Kidney glomerular epithelial cell (primary cell): ENCODE measurements at regions not wholly inside any gene's neighbourhood (a gene's known extent, or its start where the extent isn't known, plus 50 kb on each side); places are given as distances from the start of the nearest gene placed in this dataset.

Experiments
- DNase-seq: peaks from one replicate; lab custom pipeline; 2025; lab: John Stamatoyannopoulos, UW

DNA sequence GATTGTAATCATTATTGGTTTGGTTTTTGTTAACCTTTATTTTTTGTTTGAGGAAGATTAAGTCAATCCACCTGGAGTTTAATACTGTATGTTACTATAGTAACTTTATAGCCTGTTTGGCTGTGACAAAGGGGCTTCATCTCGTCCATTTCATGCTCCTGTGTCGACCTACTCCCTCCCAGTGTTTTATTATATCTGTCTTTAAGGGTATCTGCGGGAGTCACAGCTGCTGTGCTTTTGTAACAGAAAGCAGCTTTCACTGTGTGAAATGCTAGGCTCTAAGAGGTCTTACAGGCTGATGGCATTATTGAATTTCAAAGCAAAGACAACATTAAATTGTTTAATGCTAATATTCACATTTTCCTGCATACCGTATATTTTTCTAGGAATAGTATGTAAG is 698.0 kb upstream of the POU3F2 start:
- no peak for DNase-seq

DNA sequence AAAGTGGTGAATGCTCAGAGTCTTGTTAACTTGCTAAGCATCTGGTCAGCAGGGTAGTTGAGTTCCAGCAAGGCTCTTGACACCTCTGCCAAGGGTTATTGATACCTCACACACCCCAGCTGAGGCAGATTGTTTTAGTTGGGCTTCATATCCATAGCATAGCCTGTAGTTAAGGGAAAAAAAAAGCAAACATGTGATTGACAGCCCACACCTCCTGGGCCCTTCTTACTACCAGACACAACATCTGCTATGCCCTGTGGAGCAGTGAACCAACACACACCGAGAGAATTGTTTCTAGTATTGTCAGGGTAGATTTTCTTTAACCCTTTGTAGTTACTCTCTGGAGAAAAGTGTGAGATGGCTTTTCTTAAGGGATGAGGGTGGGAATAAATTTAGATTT is 697.0 kb upstream of the POU3F2 start:
- DNase-seq: no peak

DNA sequence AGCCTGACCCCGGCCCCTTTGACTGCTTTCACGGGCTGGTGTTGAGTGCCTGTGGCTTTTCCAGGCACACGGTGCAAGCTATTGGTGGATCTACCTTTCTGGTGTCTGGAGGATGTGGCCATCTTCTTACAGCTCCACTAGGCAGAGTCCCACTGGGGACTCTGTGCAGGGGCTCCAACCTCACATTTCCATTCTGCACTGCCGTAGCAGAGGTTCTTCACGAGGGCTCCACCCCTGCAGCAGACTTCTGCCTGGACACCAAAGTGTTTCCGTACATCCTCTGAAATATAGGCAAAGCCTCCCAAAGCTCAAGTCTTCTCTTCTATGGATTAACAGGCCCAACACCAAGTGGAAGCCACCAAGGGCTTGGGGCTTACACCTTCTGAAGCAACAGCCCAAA is 691.5 kb upstream of the POU3F2 start:
- no peak for DNase-seq

DNA sequence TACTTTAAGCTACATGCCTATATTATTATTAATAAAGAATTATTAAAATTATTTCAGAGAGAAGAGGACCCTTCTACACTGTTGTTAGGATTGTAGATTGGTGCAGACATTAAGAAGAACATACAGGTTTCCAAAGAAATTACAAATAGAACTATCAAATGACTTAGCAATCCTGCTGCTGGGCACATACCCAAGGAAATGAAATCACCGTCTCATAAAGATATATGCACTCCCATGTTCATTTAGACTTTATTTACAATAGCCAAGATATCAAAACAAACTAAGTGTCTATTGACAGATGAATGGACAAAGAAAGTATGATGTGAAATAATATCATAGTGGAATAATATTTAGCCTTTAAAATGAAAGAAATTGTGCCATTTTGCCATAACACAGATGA is 687.7 kb upstream of the POU3F2 start:
- no peak for DNase-seq

DNA sequence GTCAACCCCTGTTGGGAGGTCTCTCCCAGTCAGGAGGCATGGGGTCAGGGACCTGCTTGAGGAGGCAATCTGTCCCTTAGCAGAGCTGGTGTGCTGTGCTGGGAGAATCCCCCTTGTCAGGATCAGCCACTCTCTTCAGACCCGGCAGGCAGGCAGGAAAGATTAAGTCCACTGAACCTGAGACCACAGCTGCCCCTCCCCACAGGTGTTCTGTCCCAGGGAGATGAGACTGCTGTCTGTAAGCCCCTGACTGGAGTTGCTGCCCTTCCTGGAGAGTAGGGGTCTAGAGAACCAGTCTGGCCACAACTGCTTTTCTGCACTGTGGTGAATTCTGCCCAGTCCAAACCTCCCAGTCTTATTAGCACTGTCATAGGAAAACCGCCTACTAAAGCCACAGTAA is 677.8 kb upstream of the POU3F2 start:
- DNase-seq: no peak

DNA sequence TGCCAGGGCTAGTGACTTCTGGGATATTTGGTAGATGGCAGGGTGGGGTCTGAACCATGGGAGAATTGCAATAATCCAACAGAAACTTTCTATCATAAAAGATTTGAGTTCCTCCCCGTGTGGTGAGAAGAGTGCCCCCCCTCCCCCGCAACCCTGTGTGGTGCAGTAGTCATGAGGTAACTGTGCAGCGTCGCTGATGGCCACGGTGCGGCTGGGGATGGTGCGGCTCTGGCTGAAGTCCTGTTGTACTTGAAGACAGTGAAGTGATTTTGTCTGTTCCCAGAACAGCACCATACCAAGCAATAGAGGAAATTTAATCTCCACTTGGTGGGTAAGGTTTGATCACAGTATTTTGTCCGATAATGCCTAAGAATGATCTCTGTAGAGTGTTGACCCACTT is 654.8 kb upstream of the POU3F2 start:
- DNase-seq: no peak

DNA sequence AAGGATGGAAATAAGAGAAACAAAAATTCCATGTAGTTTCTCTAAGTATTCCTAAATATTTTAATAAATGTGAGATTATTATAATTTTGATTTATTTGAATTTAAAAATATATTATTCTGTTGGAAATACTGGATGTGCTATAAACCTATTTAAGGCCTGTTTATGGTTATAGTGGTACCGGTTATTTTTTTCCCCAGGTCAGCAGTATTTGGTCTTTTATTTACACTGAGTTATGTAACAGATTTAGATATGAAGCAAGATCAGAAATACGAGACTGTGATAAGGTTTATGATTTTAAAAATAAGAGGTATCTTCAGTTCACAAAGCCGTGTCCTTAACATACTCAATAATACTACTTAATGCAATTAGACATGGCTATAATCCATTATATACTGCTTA is 634.3 kb upstream of the POU3F2 start:
- DNase-seq: no peak

DNA sequence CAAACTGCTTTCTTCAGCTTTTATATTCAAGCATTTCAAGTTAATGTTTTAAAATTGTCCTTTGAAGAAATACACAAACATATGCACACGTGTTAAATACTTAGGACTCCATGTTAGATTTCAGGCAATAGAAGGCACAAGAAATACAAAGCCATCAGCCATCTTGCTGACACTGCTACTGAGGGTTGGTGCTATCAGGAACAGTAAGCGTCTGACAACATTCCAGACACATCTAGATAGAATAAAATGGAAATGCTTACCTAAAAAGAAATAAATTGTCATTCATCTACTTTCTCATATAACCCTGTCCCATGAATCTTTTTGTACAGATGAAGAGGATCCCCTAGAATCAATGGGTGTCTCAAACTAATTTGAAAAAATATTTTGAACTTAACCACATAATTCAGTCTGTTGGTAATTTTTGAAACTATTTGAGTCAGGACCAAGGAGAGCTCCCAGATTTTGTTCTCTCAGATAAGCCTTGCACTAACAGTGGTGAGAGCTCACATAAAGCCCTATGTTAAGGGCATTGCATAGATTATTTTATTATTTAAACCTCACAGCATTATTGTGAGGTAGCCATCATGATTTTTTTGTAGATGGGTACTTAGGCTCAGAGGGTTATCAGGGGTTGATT is 631.1 kb upstream of the POU3F2 start:
- no peak for DNase-seq

DNA sequence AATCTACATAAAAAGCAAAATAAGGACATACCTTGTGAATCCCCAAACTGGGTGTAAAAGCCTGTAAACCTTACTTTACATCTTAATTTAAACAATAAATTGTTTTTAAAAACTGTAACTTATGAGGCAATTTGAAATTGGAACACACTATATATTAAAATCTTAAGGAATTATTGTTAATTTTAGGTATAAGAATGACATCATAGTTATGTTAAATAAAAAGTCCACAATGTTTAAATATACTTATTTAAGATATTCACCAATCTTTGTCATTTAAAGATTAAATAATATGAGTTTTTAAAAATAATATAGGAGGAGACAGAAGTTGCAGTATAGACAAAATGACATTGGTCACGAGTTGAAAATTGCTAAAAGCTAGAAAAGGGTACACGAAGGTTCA is 621.9 kb upstream of the POU3F2 start:
- no peak for DNase-seq

DNA sequence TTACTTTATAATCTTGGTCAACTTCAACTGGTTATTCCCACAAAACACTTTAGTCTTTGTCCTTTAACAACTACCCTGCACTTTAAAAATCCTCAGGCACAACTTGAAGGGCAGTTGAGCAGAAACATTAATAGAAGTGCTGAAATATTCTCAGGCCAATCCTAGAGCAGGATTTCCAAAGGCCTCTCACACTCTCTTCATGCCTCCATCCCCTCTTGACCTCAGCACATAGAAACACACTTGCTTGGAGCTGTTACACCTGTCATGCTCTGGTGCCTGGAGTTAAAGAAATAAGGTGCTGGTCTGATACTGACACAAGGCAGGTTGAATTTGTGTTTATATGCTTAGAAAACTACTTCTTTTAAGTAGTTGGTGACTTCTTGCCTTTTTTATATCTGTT is 618.8 kb upstream of the POU3F2 start:
- no peak for DNase-seq

DNA sequence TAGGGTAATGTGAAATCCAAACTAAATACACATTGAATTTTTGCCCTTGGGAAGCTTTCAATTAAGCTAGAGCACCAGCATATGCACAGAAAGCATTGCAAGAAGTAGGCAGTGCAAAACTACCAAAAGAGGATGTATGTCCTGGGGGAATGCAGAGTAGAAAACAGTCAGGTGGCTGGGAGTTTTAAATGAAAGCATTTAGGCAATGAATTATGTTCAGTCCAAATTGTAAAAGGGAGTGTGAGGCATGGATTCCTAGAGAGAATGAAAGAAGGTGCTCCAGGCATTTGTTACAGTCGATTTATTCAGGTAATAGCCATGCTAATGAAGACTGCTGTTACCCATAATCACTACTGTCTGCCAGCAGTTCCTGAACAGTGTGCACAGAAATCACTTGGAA is 604.1 kb upstream of the POU3F2 start:
- no peak for DNase-seq

DNA sequence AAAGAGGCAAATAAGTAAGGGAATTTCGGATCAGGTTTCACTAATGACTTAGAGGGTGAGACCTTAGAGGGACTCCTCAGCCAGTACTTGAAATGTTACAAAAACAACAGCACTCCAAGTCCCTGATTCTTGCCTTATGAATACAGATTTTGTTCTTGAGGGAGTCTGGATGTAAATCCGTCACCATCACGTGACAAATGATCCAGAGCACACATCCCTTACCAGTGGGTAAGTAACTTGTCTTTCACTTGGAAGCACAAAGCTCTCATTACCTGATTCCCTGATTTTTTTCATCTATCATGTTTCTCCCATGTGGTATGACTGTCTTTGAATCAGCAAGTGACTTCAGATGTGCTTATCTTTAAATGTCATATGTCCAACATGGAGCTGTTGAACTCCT is 595.3 kb upstream of the POU3F2 start:
- DNase-seq: no peak

DNA sequence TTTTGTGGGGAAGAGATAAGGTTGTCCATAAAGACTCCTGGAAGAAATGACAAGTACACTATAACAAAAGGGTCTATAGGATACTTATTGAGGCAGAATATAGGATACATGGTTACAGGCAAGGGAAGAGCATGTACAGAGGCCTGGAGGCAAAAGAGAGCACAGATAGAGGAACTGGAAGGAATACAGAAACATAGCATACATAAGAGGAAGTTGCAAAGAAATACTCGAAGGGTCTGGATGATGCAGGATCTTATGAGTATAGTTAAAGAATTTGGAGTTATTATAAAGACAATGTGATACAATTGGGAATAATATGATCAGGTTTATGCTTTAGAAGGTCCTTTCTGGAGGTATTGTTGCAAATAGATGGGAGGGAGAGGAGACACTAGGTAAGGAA is 592.7 kb upstream of the POU3F2 start:
- no peak for DNase-seq

DNA sequence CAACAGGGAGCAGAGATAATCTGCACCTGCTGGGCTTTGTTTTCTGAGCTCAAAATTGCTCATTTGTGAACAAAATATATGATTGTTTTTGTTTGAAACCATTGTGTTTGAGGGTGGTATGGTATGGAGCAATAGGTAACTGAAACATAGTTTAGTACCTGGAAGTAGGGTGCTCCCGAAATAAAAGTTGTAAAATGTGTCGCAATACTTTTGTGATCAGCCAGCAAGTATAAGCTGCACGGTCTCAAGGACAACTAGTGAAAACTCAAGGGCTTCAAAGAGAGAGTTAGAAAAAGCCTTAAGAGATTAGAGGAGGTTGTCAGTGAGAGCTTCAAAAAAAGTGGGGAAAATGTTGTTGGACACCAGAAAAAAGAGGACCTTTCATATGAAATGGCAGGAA is 579.8 kb upstream of the POU3F2 start:
- DNase-seq: no peak

DNA sequence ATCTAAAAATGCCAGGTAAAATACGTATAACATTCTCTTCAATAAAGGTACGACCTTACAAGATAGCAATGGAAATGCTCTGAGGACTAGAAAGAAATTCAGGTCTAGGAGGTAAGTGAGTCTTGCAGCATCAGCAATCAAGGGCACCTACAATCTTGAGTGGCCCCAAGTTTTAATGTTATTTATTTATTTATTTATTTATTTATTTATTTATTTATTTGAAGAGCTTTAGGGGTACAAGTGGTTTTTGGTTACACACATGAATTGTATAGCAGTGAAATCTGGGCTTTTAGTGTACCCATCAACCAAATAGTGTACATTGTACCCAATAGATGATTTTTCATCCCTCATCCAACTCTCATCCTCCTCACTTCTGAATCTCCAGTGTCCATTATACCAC is 574.0 kb upstream of the POU3F2 start:
- DNase-seq: no peak

DNA sequence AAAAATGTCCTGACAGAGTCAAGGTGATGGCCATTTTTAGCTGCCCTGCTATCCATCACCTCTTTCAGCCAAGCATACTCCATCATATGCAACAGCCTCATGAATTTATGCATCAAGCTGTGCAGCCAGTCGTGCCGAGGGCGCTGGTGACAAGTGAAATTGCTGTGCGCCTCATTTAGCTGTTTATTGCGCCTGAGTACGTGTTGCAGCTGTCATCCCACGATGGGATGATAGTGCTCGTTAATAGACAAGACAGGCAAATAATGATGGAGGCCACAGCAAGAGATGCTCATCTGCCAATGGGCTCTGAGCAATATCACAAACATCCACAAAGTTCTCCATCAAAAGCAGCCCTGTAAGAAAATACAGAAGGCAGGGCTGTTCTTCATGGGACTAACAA is 562.3 kb upstream of the POU3F2 start:
- no peak for DNase-seq

DNA sequence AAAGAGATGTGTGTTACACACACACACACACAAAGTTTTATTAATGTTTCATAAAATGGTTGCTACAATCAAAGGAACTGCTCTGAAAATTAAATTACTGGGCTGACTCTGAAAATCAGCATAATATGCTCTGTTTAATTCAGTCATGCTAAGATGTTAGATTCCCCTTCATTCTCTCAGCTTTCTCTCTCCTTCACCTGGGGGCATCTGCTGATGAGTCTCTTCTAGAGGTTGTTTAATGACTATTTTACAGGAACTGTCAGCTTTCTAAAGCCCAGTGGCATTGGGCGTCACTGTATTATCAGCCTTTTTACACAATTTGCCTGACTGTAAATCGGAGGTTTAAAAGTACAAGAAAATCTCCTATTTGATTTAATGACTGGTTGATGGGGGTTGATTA is 559.7 kb upstream of the POU3F2 start:
- DNase-seq: no peak

DNA sequence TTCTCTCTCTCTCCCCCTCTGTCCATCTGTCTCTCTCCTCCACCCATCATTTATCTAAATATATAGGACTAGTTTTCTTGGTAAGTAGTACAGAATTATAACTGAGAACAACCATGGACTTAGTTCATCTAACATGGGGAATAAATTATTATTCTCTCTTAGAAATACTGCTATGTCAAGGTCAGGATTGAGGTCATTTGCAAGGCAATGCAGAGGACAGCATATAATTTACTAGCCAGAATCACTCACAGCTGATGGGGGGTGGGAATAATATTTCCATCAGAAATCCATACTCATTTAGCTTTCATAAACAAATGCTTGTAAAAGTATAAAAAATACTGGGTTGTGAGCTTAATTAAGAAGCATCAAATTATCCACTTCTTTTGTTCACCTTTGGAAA is 553.9 kb upstream of the POU3F2 start:
- DNase-seq: no peak

DNA sequence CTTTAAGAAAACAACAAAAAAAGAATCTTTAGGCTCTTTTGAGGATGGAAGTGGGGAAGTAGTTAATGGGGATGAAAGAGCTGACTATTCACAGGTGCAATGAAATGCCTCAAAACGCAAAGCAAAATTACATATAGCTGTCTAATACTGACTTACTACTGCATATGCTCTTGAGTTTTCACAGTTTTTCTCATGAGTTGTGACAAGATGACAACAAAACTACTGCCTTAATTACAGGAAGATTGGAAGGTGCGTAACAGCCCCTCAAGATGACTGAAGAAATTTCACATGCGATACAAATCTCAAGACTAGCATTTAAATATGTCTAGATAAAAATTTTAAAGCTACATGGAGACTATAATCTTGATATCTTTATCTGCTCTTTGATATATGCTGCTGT is 547.8 kb upstream of the POU3F2 start:
- no peak for DNase-seq

DNA sequence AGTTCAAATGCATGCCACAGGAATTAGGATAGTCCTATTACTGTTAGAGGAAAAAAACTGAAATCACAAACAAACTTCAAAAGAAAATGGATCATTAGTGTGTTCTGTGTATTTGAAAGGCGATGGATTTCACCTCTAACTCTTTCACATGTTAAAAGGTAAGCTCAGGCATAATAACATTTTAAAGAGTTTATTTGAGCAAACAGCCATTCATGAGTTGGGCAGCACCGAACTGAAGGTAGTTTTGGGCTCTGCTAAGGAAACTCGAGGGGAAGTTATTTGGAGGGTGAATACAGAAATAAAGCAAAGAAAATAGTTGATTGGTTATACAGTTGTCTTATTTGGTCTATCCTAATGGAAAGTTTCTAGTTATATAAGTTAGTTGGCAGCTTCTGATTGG is 546.5 kb upstream of the POU3F2 start:
- DNase-seq: no peak

DNA sequence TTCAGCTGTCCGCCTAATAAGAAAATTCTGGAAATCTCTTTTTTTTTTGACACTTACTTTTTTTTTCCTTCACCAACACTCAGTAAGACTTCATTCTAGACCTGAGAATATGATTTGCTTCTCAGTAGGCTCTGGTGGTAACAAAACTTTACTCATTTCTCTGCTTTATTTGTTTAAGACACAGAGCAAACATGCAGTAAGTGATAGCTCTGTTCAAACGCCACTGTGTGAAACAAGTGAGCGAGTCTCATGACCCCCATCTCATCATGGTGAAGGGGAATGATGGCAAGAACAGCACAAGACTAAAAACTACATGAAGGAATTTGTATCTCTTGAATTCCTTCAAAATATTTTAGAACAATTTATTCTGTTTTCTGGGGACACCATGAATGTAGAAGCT is 541.6 kb upstream of the POU3F2 start:
- DNase-seq: no peak

DNA sequence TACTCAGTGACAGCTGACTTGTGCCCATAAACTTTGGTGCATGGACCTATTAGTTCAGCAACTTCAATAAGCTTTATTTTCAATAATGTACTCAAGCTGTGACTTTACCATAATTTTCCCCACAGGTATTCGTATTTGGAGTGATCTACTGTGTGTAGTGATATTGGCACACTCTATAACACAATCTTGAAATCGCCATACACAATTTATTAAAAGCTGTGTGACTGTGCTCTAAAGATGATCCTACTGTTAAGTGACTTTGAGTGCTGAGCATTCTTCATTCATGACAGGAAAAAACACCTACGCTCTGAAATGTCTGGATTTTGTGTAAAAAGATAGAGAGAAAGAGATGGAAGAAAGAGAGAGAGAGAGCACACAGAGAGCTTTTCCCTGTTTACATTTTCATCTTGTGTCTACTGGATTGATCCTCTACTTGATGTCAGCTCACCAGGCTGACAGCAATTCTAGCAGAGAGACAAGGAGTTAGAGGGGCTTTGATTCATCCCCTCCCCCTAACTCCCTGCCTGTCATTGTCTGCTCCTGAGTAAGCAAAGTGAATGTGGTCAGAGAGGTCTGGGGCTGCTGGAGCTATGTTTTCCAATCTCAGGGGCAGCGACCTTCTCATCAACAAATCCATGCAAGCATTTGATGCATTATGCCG is 538.7 kb upstream of the POU3F2 start:
- no peak for DNase-seq

DNA sequence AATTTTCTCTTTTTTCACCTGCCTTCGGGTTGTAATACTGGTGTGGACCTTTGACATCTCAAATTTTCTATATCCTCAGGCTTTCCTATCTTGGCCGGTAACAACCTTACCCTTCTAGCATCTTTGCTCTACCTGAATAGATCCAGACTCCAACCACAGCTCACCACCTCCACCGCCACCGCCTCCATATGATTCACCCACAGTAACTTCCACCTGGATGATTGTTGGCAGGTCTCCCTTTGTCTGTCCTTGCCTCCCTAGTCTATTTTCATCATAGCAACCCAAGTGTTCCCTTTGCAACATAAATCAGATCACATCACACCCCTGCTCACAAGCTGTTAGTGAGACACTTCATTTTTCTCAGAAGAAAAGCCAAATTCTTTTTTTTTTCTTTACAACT is 525.8 kb upstream of the POU3F2 start:
- DNase-seq: no peak

DNA sequence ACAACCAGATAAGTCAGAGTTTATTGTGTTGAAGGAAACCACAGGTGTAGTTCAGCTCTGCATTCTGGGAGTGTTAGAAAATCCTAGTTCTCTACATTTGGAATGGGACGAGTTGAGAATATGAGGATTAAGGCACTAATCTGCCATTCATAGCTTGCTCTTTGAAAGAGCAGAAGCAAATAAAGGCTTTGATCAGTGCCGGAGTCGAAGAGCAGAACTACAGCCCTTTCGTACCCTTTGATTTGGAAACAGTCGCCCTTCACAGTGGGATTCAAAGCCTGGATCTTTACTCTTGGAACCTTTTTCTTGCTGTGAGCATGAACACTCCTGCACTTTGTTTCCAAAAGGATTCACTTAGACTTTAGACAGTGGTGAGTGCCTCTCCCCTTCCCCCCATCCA is 523.9 kb upstream of the POU3F2 start:
- no peak for DNase-seq
